HCT116 (cell line): ENCODE measurements at regions not wholly inside any gene's neighbourhood (a gene's known extent, or its start where the extent isn't known, plus 50 kb on each side); places are given as distances from the start of the nearest gene placed in this dataset.

Source experiments
- CTCF ChIP-seq, 3 experiments: fragments of 200-600 bp in 1 of 3; sonication (generic) in 1 of 3; IDR thresholded peaks in 2 of 3; conservative IDR thresholded peaks in 1 of 3; 2 replicates each; pipeline ENCODE4 v1.5.1; 2012 to 2017; ENCODE audit warnings: low read depth in 2 of 3, low read length in 2 of 3, antibody characterized with exemption in 1 of 3, borderline replicate concordance in 1 of 3, control low read depth in 1 of 3, mild to moderate bottlenecking in 1 of 3, mixed read lengths in 1 of 3, mixed run types in 1 of 3, moderate library complexity in 1 of 3; ENCODE audit not compliant: insufficient read depth in 1 of 3
- REST ChIP-seq: IDR thresholded peaks from 2 replicates; pipeline ENCODE4 v1.6.1; 2012; ENCODE audit warnings: low read depth

- TF ChIP-seq CTCF (IDR thresholded peaks at IDR 0.05 in 2 of 3, conservative IDR thresholded peaks at IDR 0.05 in 1 of 3; ENCODE audit: borderline replicate concordance in 1 of 3, insufficient read depth in 1 of 3, low read depth in 2 of 3, low read length in 2 of 3) (no peak), REST (no peak)
These were observed 415.7 kb upstream of the ROBO2 start for GRCh38 chr3:76624164-76624563.
